Ecto neural progenitor cell (in vitro differentiated cells): ENCODE measurements at regions not wholly inside any gene's neighbourhood (a gene's known extent, or its start where the extent isn't known, plus 50 kb on each side); places are given as distances from the start of the nearest gene placed in this dataset.
A peak's percentile ranks its signal among the peaks of the same experiment; 100 is the strongest.

Source experiments
- DNase-seq: peaks from one replicate; pipeline ENCODE4 v3.0.0-alpha.2; 2018; ENCODE audit warnings: low spot score

GRCh38 chr13:109857325-109857724 lies 70.9 kb upstream of the IRS2 start:
- no peak for DNase-seq

GRCh38 chr13:109856350-109856749 lies 70.0 kb upstream of the IRS2 start:
- DNase-seq, result no peak

DNA sequence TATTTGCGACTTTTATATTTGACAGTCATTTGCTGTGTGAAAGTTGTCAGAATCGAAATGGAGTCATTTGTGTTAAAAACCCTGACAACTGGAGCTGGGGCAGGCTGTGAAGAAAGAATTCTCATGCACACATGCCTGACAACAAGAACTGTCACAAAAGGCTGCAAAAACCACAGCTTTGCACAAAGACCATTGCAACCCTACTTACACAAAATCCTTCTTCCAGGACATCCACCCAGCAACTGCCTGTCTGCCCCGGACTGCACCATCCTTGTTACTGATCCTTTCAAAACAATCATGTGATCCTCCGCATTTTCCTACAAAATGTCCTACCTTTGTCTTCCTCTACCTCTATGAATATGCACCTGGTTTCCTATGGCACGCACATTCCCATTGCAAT lies 66.8 kb upstream of the IRS2 start:
- no peak for DNase-seq

GRCh38 chr13:109846185-109846584 lies 59.8 kb upstream of the IRS2 start:
- no peak for DNase-seq

DNA sequence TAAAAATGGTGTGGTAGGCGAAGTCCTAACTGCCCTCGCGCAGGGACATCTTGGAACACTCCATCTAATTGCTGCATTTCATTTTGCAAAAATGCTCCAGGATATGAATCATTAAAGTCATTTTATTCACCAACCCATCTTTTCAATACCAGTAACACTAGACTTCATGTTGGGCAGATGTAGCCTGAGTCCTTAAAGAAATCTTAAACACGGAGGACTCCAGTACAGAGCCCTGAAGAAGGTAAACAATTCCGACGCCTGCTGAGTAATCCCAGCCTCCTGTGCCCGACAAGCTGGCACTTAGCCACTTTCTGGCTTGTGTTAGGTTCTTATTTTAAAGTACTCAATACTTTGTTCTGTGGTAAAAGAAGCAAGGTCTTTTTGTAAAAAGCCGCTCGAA lies 58.0 kb upstream of the IRS2 start:
- no peak for DNase-seq

DNA sequence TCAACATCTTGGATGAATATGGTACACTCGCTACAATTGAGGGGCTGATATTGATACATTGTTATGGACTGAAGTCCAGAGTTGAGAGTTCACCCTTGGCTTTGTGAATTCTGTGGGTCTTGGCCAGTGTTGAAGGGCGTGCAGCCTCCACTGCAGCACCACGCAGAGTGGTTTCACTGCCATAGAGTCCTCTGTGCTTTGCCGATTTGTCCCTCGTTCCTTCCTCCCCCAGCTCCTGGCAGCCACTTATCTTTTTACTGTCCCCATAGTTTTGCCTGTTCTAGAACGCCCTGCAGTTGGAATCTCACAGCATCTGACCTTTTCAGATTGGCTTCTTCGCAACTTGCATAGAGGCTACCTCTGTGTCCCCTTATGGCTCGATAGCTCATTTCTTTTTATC lies 57.3 kb upstream of the IRS2 start:
- no peak for DNase-seq

DNA sequence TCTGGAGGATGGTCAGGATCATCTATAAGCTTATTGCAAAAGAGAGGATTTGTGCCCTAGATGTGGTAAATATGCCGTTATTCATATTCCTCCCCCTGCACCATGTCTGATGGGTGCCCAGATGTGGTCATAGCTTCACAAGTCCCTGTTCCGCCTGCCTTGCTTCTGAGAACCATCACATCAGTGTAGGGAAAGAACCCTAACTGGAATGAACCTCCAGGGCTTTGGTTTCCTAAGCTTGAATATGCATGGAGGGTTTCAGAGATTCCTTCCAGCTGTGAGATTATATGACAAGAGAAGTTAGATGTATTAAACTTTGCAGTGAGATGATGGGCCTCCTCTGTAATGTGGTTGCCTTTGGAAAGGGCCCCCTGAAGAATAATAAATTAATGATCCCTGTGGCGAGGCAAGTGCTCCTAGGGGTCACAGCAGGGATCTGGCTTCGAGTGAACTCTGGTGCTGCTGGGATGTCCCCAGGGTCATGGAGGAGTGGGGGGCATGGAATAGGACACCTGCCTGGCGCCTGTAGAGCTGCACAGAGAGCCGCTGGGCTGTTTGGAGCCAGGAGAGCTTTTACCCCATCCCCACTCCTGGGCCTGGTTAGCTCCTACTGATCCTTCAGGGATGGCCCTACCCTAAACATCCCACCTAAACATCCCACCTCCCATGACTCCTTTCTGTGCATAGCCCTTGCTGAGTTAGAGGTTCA lies 56.0 kb upstream of the IRS2 start:
- no peak for DNase-seq

DNA sequence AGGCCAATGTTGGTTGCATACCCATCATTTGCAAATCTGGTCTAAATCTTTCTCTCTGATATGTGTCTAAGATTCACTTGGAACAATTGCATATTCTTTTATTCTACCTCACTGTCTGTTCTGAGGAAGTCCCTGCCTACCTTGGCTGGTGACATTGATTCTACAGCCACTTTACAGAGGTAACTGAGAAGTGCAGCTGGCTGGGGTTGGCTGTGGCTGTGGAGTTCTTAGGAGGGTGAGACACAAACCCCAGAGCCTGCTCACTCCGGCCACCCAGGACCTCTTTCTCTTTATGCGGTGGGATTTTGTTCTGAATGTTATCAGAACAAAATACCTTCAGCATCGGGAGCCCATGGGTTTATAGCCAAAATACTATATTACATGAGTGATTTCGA lies 54.5 kb upstream of the IRS2 start:
- DNase-seq, result no peak

GRCh38 chr13:109840201-109840892 lies 54.0 kb upstream of the IRS2 start:
- DNase-seq, result peak; percentile 60

DNA sequence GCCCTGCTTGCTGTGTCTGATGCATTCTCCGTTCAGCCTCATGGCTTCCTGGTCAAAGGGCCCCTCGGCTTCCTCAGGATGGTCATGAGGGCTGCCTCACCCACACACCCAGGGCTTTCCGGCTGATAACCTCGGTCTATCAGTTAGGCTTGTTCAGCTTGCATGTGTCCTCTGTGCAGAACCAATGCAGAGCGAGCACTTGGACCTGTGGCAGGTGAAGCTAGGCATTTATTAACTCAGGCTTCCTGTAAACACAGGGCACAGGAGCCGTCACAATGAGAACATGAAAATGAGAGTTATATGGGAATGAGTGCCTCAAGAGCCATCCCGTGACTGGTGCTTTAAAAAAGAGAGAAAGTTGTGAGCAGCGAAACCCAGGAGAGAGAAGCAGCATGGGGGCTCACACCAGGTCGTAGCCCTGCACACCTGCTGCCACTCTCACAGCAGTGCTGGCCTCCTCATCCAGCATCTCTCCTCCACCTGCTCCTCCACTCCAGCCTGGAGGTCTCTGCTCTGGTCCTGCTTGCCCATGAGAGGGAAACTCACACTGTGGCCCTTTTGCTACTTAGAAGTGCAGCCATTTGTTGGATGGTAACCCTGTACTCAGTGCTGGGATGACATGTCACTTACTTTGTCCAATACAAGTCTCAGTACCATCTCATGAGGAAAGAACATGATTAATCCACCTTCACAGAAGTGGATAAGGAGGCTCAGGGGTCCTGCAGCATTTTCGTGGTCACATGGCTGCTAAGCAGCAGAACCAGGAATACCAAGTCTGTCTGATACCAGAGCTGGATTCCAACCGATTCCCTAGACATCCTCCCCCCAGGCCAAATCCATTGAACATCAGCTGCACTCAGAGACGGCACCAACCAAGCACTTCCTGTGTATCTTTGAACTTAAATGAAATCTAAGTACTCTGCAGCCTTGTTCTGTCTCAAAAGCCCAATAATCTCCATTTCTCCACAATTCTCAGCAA lies 50.5 kb upstream of the IRS2 start:
- DNase-seq, result no peak
